WTC11 (cell line): ENCODE measurements at regions not wholly inside any gene's neighbourhood (a gene's known extent, or its start where the extent isn't known, plus 50 kb on each side); places are given as distances from the start of the nearest gene placed in this dataset.
A peak's percentile ranks its signal among the peaks of the same experiment; 100 is the strongest.

Experiments
- ATAC-seq: fragments of 200-7000 bp; cut with Tn5 transposase; 2 replicates; pipeline ENCODE4 v1.10.0; 2021; ENCODE audit warnings: mild to moderate bottlenecking, moderate library complexity
- CTCF ChIA-PET: fragments of 300-600 bp; sonication (Branson Sonifier 250); formaldehyde crosslinking; loops from one replicate; lab custom pipeline; 2021; ENCODE audit warnings: antibody characterized with exemption; lab: Charles Lee
- POLR2A ChIA-PET: fragments of 350-600 bp; sonication (Branson Sonifier 250); formaldehyde crosslinking; loops from one replicate; lab custom pipeline; 2021; ENCODE audit warnings: antibody characterized with exemption; lab: Charles Lee
- DNase-seq: peaks from one replicate; pipeline ENCODE4 v3.0.0; 2021; ENCODE audit warnings: low spot score
- H3K27ac Mint-ChIP-seq: 2 replicates; pipeline ENCODE4 v1.8.0; 2021; ENCODE audit warnings: mixed read lengths
- H3K27me3 Mint-ChIP-seq: 2 replicates; pipeline ENCODE4 v1.8.0; 2021; ENCODE audit warnings: low read depth, mild to moderate bottlenecking, moderate library complexity, mixed read lengths
- H3K36me3 Mint-ChIP-seq: 2 replicates; pipeline ENCODE4 v1.8.0; 2021; ENCODE audit warnings: mixed read lengths
- H3K4me1 Mint-ChIP-seq: 2 replicates; pipeline ENCODE4 v1.8.0; 2022; ENCODE audit warnings: mixed read lengths
- H3K4me3 Mint-ChIP-seq: 2 replicates; pipeline ENCODE4 v1.8.0; 2021; ENCODE audit warnings: mild to moderate bottlenecking, moderate library complexity, mixed read lengths
- H3K9me3 Mint-ChIP-seq: 2 replicates; pipeline ENCODE4 v1.8.0; 2021; ENCODE audit warnings: mixed read lengths
- FOXP1 ChIP-seq: sonication (generic); formaldehyde crosslinking; IDR thresholded peaks from 2 replicates; pipeline ENCODE4 v1.8.0; 2022; ENCODE audit warnings: missing genetic modification reagents, mild to moderate bottlenecking, moderate library complexity, borderline replicate concordance
- MXD4 ChIP-seq: fragments of 250-450 bp; sonication (Bioruptor Pico); IDR thresholded peaks from 2 replicates; pipeline ENCODE4 v1.8.0; 2021; ENCODE audit warnings: mild to moderate bottlenecking, moderate library complexity, borderline replicate concordance
- TEAD1 ChIP-seq: sonication (generic); formaldehyde crosslinking; IDR thresholded peaks from 2 replicates; pipeline ENCODE4 v1.8.0; 2022; ENCODE audit warnings: mild to moderate bottlenecking, missing genetic modification reagents
- TP53 ChIP-seq: sonication (generic); formaldehyde crosslinking; IDR thresholded peaks from 2 replicates; pipeline ENCODE4 v1.8.1; 2023; ENCODE audit warnings: mild to moderate bottlenecking, missing genetic modification reagents
- ZNF317 ChIP-seq: sonication (generic); formaldehyde crosslinking; IDR thresholded peaks from 2 replicates; pipeline ENCODE4 v1.8.1; 2023; ENCODE audit warnings: low read depth, mild to moderate bottlenecking, moderate library complexity, missing genetic modification reagents, borderline replicate concordance
- TF ChIP-seq, protein P1 (sequence below): sonication (generic); formaldehyde crosslinking; IDR thresholded peaks from 2 replicates; pipeline ENCODE4 v1.8.1; 2023; ENCODE audit warnings: mild to moderate bottlenecking, missing genetic modification reagents
- TF ChIP-seq, protein P2 (sequence below): sonication (generic); formaldehyde crosslinking; IDR thresholded peaks from 2 replicates; pipeline ENCODE4 v1.8.1; 2023; ENCODE audit warnings: mild to moderate bottlenecking, missing genetic modification reagents, moderate library complexity
- TF ChIP-seq, protein P3 (sequence below): sonication (generic); formaldehyde crosslinking; IDR thresholded peaks from 2 replicates; pipeline ENCODE4 v1.8.0; 2023; ENCODE audit warnings: missing genetic modification reagents, mild to moderate bottlenecking, borderline replicate concordance
- TF ChIP-seq, protein P4 (sequence below): sonication (generic); formaldehyde crosslinking; IDR thresholded peaks from 2 replicates; pipeline ENCODE4 v1.8.0; 2022; ENCODE audit warnings: missing genetic modification reagents
- TF ChIP-seq, protein P5 (sequence below): sonication (generic); formaldehyde crosslinking; IDR thresholded peaks from 2 replicates; pipeline ENCODE4 v1.8.1; 2023; ENCODE audit warnings: mild to moderate bottlenecking, missing genetic modification reagents
- TF ChIP-seq, protein P6 (sequence below): sonication (generic); formaldehyde crosslinking; IDR thresholded peaks from 2 replicates; pipeline ENCODE4 v1.8.1; 2022; ENCODE audit warnings: mild to moderate bottlenecking, moderate library complexity, missing genetic modification reagents

DNA sequence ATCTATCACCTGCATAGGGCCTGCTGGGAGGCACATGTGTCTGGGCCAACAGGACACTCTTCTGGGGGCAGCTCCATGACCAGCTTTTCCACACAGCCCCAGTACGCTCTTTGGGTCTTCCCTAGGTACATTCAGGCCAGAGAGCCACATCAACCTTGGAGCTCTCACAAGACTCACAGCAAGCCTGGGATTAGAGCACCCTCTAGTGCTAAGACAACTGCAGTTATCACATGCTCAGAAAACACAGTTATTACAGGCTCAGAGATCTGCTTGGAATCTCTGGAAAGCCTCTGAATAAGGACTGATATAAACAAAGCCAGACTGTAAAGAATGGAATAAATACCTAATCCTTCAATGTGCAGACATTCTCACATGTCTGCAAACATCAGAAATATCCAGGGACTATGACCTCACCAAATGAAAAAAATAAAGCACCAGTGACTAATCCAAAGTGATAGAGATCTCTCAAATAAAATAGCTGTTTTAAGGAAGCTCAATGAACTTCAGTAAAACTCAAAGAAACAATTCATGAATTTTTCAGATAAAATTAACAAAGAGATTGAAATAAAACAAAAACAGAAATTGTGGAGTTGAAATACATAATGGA lies 563.9 kb upstream of the NR5A2 start:
- H3K4me3 Mint-ChIP-seq, result no peak overlapping the region
- H3K36me3 Mint-ChIP-seq, result no peaks in the 10 kb centered on the region
- H3K27me3 Mint-ChIP-seq, result no peaks in the 10 kb centered on the region
- CTCF ChIA-PET, result interaction anchor here (0.5 to 1.8 kb wide), 12 partner anchors 25 to 688 kb away, joined by 3 to 18 read pairs (median 4); no protein-coding TSS in a partner anchor
- no peak overlapping the region for H3K27ac Mint-ChIP-seq
- DNase-seq (peak; percentile 51), ATAC-seq (peak; percentile 99)
- POLR2A ChIA-PET, result interaction anchor here (0.5 kb wide), 1 partner anchor 130 kb away, joined by 5 read pairs; no protein-coding TSS in a partner anchor
- H3K4me1 Mint-ChIP-seq, result no peaks in the 10 kb centered on the region
- no peaks in the 10 kb centered on the region for H3K9me3 Mint-ChIP-seq
- TF ChIP-seq, protein P1, sequence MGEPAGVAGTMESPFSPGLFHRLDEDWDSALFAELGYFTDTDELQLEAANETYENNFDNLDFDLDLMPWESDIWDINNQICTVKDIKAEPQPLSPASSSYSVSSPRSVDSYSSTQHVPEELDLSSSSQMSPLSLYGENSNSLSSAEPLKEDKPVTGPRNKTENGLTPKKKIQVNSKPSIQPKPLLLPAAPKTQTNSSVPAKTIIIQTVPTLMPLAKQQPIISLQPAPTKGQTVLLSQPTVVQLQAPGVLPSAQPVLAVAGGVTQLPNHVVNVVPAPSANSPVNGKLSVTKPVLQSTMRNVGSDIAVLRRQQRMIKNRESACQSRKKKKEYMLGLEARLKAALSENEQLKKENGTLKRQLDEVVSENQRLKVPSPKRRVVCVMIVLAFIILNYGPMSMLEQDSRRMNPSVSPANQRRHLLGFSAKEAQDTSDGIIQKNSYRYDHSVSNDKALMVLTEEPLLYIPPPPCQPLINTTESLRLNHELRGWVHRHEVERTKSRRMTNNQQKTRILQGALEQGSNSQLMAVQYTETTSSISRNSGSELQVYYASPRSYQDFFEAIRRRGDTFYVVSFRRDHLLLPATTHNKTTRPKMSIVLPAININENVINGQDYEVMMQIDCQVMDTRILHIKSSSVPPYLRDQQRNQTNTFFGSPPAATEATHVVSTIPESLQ (CRISPR knock-in tag), result no peak
- TF ChIP-seq MXD4 (CRISPR knock-in tag) (no peak), ZNF317 (CRISPR knock-in tag) (no peak)
- TF ChIP-seq, protein P2, sequence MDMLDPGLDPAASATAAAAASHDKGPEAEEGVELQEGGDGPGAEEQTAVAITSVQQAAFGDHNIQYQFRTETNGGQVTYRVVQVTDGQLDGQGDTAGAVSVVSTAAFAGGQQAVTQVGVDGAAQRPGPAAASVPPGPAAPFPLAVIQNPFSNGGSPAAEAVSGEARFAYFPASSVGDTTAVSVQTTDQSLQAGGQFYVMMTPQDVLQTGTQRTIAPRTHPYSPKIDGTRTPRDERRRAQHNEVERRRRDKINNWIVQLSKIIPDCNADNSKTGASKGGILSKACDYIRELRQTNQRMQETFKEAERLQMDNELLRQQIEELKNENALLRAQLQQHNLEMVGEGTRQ (CRISPR knock-in tag), result peak; percentile 13; the same call in 1 of the 2 replicates

DNA sequence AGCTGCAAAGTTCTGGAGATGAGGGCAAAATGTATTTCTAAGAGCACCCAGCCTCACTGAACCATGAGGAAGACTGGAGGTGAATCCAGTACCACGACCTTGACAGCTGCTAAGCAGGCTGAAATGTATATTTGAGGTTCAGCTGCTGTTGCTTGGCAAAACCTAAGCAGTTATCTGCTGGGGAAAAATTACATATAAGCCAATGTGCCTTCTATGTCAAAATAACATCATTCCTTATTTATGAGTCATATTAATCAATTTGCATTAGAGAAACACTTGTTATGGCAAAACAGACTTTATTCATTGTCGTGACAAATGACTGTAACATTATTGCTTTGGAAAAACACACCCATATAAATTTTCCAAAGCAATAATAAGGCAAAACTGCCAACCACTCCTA lies 560.5 kb upstream of the NR5A2 start:
- POLR2A ChIA-PET, result no interaction called here
- CTCF ChIA-PET, result no interaction called here
- Mint-ChIP-seq H3K9me3 (no peaks in the 10 kb centered on the region), H3K27ac (no peak overlapping the region), H3K4me1 (no peaks in the 10 kb centered on the region), H3K4me3 (no peak overlapping the region), H3K36me3 (no peaks in the 10 kb centered on the region), H3K27me3 (no peaks in the 10 kb centered on the region)
- TF ChIP-seq TP53 (CRISPR knock-in tag), result no peak
- no peak for DNase-seq
- no peak for ATAC-seq

DNA sequence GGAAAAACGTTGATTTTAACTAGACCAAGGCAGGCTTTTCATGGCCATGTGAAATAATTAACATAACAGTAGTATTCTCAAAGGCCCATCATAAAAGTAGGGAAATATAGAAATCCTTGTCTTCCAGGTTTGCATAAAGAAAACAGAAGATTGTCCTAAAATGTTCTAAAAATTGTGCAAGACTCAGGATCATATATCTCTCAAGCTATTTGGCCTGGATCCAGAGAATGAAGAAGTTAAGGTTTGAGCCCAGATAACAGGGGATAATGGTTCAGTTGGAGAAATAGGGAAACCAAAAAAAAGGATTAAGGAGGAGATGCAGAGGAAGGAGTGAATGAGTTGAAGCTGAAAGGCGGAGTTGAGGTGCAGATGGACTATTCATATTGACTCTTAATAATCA lies 555.5 kb upstream of the NR5A2 start:
- H3K4me1 Mint-ChIP-seq, result no peaks in the 10 kb centered on the region
- no peak overlapping the region for H3K4me3 Mint-ChIP-seq
- H3K27me3 Mint-ChIP-seq, result no peaks in the 10 kb centered on the region
- ATAC-seq, result no peak
- H3K36me3 Mint-ChIP-seq, result no peaks in the 10 kb centered on the region
- TF ChIP-seq TEAD1 (CRISPR knock-in tag) (no peak), FOXP1 (CRISPR knock-in tag) (no peak)
- CTCF ChIA-PET, result no interaction called here
- POLR2A ChIA-PET, result no interaction called here
- no peaks in the 10 kb centered on the region for H3K9me3 Mint-ChIP-seq
- no peak overlapping the region for H3K27ac Mint-ChIP-seq
- no peak for DNase-seq

DNA sequence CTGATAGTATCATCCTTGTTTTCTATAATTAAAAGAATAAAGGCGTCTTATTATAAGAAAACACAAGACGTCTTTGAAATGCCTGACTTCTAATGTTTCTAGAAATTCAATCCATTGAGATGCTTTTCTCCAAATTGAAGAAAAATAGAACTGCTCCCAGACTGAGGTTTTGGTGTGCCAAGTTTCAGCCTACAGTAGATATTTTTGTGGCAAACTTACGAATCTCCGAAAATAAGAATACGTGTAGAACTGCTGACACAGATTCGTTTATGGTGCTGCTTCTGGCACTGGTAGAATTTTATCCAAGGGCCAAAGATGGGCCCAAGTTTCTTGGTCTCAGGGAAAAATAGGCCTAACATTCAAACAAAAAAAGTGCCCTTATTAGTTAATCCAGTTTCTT lies 554.5 kb upstream of the NR5A2 start:
- DNase-seq (no peak), ATAC-seq (no peak)
- Mint-ChIP-seq H3K4me1 (no peaks in the 10 kb centered on the region), H3K27me3 (no peaks in the 10 kb centered on the region), H3K4me3 (no peak overlapping the region), H3K9me3 (no peaks in the 10 kb centered on the region), H3K36me3 (no peaks in the 10 kb centered on the region), H3K27ac (no peak overlapping the region)
- POLR2A ChIA-PET, result no interaction called here
- CTCF ChIA-PET, result no interaction called here
- TF ChIP-seq TEAD1 (CRISPR knock-in tag) (no peak), MXD4 (CRISPR knock-in tag) (no peak)
- TF ChIP-seq, protein P3, sequence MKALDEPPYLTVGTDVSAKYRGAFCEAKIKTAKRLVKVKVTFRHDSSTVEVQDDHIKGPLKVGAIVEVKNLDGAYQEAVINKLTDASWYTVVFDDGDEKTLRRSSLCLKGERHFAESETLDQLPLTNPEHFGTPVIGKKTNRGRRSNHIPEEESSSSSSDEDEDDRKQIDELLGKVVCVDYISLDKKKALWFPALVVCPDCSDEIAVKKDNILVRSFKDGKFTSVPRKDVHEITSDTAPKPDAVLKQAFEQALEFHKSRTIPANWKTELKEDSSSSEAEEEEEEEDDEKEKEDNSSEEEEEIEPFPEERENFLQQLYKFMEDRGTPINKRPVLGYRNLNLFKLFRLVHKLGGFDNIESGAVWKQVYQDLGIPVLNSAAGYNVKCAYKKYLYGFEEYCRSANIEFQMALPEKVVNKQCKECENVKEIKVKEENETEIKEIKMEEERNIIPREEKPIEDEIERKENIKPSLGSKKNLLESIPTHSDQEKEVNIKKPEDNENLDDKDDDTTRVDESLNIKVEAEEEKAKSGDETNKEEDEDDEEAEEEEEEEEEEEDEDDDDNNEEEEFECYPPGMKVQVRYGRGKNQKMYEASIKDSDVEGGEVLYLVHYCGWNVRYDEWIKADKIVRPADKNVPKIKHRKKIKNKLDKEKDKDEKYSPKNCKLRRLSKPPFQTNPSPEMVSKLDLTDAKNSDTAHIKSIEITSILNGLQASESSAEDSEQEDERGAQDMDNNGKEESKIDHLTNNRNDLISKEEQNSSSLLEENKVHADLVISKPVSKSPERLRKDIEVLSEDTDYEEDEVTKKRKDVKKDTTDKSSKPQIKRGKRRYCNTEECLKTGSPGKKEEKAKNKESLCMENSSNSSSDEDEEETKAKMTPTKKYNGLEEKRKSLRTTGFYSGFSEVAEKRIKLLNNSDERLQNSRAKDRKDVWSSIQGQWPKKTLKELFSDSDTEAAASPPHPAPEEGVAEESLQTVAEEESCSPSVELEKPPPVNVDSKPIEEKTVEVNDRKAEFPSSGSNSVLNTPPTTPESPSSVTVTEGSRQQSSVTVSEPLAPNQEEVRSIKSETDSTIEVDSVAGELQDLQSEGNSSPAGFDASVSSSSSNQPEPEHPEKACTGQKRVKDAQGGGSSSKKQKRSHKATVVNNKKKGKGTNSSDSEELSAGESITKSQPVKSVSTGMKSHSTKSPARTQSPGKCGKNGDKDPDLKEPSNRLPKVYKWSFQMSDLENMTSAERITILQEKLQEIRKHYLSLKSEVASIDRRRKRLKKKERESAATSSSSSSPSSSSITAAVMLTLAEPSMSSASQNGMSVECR (CRISPR knock-in tag), result no peak
- TF ChIP-seq, protein P4, sequence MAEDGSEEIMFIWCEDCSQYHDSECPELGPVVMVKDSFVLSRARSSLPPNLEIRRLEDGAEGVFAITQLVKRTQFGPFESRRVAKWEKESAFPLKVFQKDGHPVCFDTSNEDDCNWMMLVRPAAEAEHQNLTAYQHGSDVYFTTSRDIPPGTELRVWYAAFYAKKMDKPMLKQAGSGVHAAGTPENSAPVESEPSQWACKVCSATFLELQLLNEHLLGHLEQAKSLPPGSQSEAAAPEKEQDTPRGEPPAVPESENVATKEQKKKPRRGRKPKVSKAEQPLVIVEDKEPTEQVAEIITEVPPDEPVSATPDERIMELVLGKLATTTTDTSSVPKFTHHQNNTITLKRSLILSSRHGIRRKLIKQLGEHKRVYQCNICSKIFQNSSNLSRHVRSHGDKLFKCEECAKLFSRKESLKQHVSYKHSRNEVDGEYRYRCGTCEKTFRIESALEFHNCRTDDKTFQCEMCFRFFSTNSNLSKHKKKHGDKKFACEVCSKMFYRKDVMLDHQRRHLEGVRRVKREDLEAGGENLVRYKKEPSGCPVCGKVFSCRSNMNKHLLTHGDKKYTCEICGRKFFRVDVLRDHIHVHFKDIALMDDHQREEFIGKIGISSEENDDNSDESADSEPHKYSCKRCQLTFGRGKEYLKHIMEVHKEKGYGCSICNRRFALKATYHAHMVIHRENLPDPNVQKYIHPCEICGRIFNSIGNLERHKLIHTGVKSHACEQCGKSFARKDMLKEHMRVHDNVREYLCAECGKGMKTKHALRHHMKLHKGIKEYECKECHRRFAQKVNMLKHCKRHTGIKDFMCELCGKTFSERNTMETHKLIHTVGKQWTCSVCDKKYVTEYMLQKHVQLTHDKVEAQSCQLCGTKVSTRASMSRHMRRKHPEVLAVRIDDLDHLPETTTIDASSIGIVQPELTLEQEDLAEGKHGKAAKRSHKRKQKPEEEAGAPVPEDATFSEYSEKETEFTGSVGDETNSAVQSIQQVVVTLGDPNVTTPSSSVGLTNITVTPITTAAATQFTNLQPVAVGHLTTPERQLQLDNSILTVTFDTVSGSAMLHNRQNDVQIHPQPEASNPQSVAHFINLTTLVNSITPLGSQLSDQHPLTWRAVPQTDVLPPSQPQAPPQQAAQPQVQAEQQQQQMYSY (CRISPR knock-in tag), result no peak
- TF ChIP-seq, protein P5, sequence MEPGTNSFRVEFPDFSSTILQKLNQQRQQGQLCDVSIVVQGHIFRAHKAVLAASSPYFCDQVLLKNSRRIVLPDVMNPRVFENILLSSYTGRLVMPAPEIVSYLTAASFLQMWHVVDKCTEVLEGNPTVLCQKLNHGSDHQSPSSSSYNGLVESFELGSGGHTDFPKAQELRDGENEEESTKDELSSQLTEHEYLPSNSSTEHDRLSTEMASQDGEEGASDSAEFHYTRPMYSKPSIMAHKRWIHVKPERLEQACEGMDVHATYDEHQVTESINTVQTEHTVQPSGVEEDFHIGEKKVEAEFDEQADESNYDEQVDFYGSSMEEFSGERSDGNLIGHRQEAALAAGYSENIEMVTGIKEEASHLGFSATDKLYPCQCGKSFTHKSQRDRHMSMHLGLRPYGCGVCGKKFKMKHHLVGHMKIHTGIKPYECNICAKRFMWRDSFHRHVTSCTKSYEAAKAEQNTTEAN (CRISPR knock-in tag), result no peak
- TF ChIP-seq, protein P6, sequence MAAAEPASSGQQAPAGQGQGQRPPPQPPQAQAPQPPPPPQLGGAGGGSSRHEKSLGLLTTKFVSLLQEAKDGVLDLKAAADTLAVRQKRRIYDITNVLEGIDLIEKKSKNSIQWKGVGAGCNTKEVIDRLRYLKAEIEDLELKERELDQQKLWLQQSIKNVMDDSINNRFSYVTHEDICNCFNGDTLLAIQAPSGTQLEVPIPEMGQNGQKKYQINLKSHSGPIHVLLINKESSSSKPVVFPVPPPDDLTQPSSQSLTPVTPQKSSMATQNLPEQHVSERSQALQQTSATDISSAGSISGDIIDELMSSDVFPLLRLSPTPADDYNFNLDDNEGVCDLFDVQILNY (CRISPR knock-in tag), result no peak
